ENCODE measurements at regions not wholly inside any gene's neighbourhood (a gene's known extent, or its start where the extent isn't known, plus 50 kb on each side); places are given as distances from the start of the nearest gene placed in this dataset.

GRCh38 chr14:101333335-101334280 is 227.7 kb upstream of the DIO3 start:
- H3K4me3 ChIP-seq (ENCODE audit: low read depth, low read length) = no peak overlapping the region
- H3K36me3 ChIP-seq (ENCODE audit: control insufficient read depth, insufficient read depth, low read length) = no peaks in the 10 kb centered on the region
- no peak for DNase-seq (ENCODE audit: low read depth)
- H3K27me3 ChIP-seq (ENCODE audit: control insufficient read depth, insufficient read depth, low read length) = no peaks in the 10 kb centered on the region
- TF ChIP-seq CTCF (IDR thresholded peaks at IDR 0.05; ENCODE audit: insufficient read depth, low read length, poor library complexity, severe bottlenecking) = no peak

DNA sequence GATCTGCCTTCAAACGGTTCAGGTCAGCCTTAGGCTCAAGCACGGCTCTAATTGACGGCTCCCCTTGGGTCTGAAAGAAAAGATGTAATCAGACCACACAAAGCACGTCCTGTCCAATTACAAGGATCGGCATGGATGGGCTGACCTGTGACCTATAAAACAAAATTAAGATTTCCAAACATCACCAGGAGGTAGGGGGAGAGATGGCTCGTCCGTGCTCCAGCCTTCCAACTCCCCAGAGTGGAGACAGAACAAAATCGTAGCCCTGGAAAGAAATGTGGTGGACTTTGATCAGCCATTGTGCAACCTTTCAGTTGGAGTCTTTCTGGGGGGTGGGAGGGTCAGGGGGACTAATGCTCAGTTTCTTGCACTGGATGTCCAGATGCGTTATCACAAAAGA is 226.6 kb upstream of the DIO3 start:
- TF ChIP-seq CTCF (IDR thresholded peaks at IDR 0.05; ENCODE audit: insufficient read depth, low read length, poor library complexity, severe bottlenecking) = no peak
- H3K27me3 ChIP-seq (ENCODE audit: control insufficient read depth, insufficient read depth, low read length) = no peaks in the 10 kb centered on the region
- H3K4me3 ChIP-seq (ENCODE audit: low read depth, low read length) = no peak overlapping the region
- H3K36me3 ChIP-seq (ENCODE audit: control insufficient read depth, insufficient read depth, low read length) = no peaks in the 10 kb centered on the region
- DNase-seq (ENCODE audit: low read depth) = no peak

- Histone ChIP-seq H3K27me3 (ENCODE audit: control insufficient read depth, insufficient read depth, low read length) (no peaks in the 10 kb centered on the region), H3K36me3 (ENCODE audit: control insufficient read depth, insufficient read depth, low read length) (no peaks in the 10 kb centered on the region), H3K4me3 (ENCODE audit: low read depth, low read length) (no peak overlapping the region)
- no peak for DNase-seq (ENCODE audit: low read depth)
- no peak for TF ChIP-seq CTCF (IDR thresholded peaks at IDR 0.05; ENCODE audit: insufficient read depth, low read length, poor library complexity, severe bottlenecking)
Measured at GRCh38 chr14:101335061-101335661, 226.1 kb upstream of the DIO3 start.

DNA sequence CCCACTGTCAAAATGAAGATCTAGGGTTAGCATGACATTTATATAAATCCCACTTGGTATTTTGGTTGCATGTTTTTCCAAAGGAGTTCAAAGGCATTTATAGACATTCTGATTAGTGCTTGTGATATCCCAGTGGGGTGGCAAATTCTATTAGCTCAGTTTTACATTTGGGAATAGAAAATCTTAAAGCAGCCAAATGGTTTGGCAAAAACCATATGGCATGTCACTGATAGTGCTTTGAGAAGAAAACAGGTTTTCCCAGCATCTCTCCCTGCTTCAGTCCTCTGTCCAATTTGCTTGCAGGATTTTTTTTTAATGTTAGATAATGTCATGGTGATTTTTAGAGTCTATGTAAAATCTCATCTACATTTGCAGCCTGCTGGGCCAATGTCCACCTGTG is 225.1 kb upstream of the DIO3 start:
- no peak for DNase-seq (ENCODE audit: low read depth)
- Histone ChIP-seq H3K27me3 (ENCODE audit: control insufficient read depth, insufficient read depth, low read length) (no peaks in the 10 kb centered on the region), H3K36me3 (ENCODE audit: control insufficient read depth, insufficient read depth, low read length) (no peaks in the 10 kb centered on the region), H3K4me3 (ENCODE audit: low read depth, low read length) (no peak overlapping the region)
- no peak for TF ChIP-seq CTCF (IDR thresholded peaks at IDR 0.05; ENCODE audit: insufficient read depth, low read length, poor library complexity, severe bottlenecking)

DNA sequence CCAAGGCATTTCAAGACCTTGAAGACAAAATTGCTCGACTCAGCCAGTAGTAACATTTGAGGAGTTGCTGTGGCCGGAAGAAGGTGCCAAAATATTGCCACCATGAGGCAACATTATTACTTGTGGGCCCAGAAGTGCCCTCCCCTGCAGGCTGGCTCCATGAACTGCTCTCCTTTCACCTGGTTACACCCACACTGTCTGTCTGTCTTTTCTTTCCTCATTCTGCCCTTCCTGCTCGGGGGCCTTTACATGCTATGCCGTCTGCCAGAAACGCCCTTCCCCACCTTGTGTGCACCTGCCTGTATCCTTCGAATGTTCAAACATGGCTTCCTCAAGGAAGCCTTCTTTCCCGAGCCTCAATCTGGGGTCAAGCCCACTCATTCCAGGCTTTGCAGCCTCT is 224.2 kb upstream of the DIO3 start:
- no peak for TF ChIP-seq CTCF (IDR thresholded peaks at IDR 0.05; ENCODE audit: insufficient read depth, low read length, poor library complexity, severe bottlenecking)
- no peaks in the 10 kb centered on the region for H3K36me3 ChIP-seq (ENCODE audit: control insufficient read depth, insufficient read depth, low read length)
- no peak overlapping the region for H3K4me3 ChIP-seq (ENCODE audit: low read depth, low read length)
- no peak for DNase-seq (ENCODE audit: low read depth)
- no peaks in the 10 kb centered on the region for H3K27me3 ChIP-seq (ENCODE audit: control insufficient read depth, insufficient read depth, low read length)

All from kidney epithelial cell (primary cell).